Hepatocyte (in vitro differentiated cells): ENCODE measurements at regions not wholly inside any gene's neighbourhood (a gene's known extent, or its start where the extent isn't known, plus 50 kb on each side); places are given as distances from the start of the nearest gene placed in this dataset.

Experiments
- DNase-seq: peaks from one replicate; pipeline ENCODE4 v3.0.0-alpha.2; 2016; ENCODE audit warnings: low spot score
- H2AFZ ChIP-seq: fragments of 200-600 bp; sonication (generic); 2 replicates; pipeline ENCODE4 v1.6.0; 2016; ENCODE audit warnings: antibody characterized with exemption, mild to moderate bottlenecking
- H3K27ac ChIP-seq: fragments of 200-600 bp; sonication (generic); 2 replicates; pipeline ENCODE4 v1.5.1; 2016; ENCODE audit warnings: mild to moderate bottlenecking
- H3K27me3 ChIP-seq: fragments of 200-600 bp; sonication (generic); 2 replicates; pipeline ENCODE4 v1.6.1; 2016
- H3K36me3 ChIP-seq: fragments of 200-600 bp; sonication (generic); replicated peaks from 2 replicates; pipeline ENCODE4 v1.5.1; 2016; ENCODE audit warnings: low read depth; ENCODE audit not compliant: insufficient read depth
- H3K4me1 ChIP-seq: fragments of 200-600 bp; sonication (generic); 2 replicates; pipeline ENCODE4 v1.5.1; 2016; ENCODE audit warnings: mild to moderate bottlenecking, moderate library complexity; ENCODE audit not compliant: insufficient read depth
- H3K4me2 ChIP-seq: fragments of 200-600 bp; sonication (generic); 2 replicates; pipeline ENCODE4 v1.6.0; 2016
- H3K4me3 ChIP-seq: fragments of 200-600 bp; sonication (generic); 2 replicates; pipeline ENCODE4 v1.5.1; 2016; ENCODE audit warnings: mild to moderate bottlenecking
- H3K79me2 ChIP-seq: fragments of 200-600 bp; sonication (generic); 2 replicates; pipeline ENCODE4 v1.6.0; 2017; ENCODE audit warnings: mild to moderate bottlenecking
- H3K9me2 ChIP-seq: fragments of 200-600 bp; sonication (generic); replicated peaks from 2 replicates; pipeline ENCODE4 v1.6.0; 2017; ENCODE audit warnings: mild to moderate bottlenecking; ENCODE audit not compliant: insufficient read depth
- H3K9me3 ChIP-seq: fragments of 200-600 bp; sonication (generic); 2 replicates; pipeline ENCODE4 v1.5.1; 2016; ENCODE audit warnings: low read depth, mild to moderate bottlenecking
- H4K20me1 ChIP-seq: fragments of 200-600 bp; sonication (generic); 2 replicates; pipeline ENCODE4 v1.6.0; 2016; ENCODE audit warnings: mild to moderate bottlenecking; ENCODE audit not compliant: insufficient read depth, poor library complexity, severe bottlenecking
- CTCF ChIP-seq: fragments of 200-600 bp; sonication (generic); IDR thresholded peaks from 2 replicates; pipeline ENCODE4 v1.5.1; 2016; ENCODE audit warnings: antibody characterized with exemption, mild to moderate bottlenecking; ENCODE audit not compliant: poor library complexity
- EZH2 ChIP-seq: fragments of 200-600 bp; sonication (generic); IDR thresholded peaks from 2 replicates; pipeline ENCODE4 v1.6.1; 2016; ENCODE audit warnings: antibody characterized with exemption, mild to moderate bottlenecking, borderline replicate concordance
- EZH2phosphoT487 ChIP-seq: fragments of 200-600 bp; sonication (generic); IDR thresholded peaks from one replicate; pipeline ENCODE4 v1.6.1; 2018; ENCODE audit warnings: antibody characterized with exemption, mild to moderate bottlenecking, low read depth, moderate library complexity; ENCODE audit not compliant: unreplicated experiment, severe bottlenecking
- WGBS: methylation state at CpG from one replicate; pipeline ENCODE4 v1.1.6; 2016; ENCODE audit warnings: low lambda C conversion rate; ENCODE audit errors: missing lambda C conversion rate; 5-methylcytosine and 5-hydroxymethylcytosine counted together

DNA sequence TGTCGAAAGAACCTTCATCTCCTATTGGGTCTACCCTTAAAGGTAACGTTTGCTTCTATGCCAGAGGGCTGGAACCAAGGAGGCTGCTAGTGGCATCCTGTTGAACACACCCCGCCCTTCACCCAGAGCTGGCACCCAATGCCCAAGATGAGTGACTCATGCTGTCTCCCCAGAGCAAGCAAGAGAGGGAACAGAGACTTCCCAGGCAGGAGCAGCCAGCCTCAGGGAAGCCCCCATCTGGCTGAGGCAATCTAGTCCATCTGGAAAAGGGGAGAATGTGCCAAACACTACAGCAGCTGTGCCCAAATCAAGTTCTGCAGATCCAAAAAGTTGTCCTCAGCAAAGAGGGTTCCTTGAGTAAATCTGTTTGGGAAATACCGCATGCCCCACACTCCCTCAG, 91.9 kb upstream of the TP53I11 start:
- no peak overlapping the region for H3K4me3 ChIP-seq
- no peaks in the 10 kb centered on the region for H4K20me1 ChIP-seq
- H3K27ac ChIP-seq = no peak overlapping the region
- H3K79me2 ChIP-seq = no peaks in the 10 kb centered on the region
- H3K4me2 ChIP-seq = no peak overlapping the region
- TF ChIP-seq CTCF (no peak), EZH2 (no peak), EZH2phosphoT487 (no peak)
- no peaks in the 10 kb centered on the region for H3K9me3 ChIP-seq
- no peak overlapping the region for H2AFZ ChIP-seq
- DNase-seq = no peak
- no peaks in the 10 kb centered on the region for H3K36me3 ChIP-seq
- 60% methylated on average over 4 of the region's 4 CpGs for WGBS
- no peaks in the 10 kb centered on the region for H3K27me3 ChIP-seq
- no peaks in the 10 kb centered on the region for H3K9me2 ChIP-seq
- no peaks in the 10 kb centered on the region for H3K4me1 ChIP-seq

DNA sequence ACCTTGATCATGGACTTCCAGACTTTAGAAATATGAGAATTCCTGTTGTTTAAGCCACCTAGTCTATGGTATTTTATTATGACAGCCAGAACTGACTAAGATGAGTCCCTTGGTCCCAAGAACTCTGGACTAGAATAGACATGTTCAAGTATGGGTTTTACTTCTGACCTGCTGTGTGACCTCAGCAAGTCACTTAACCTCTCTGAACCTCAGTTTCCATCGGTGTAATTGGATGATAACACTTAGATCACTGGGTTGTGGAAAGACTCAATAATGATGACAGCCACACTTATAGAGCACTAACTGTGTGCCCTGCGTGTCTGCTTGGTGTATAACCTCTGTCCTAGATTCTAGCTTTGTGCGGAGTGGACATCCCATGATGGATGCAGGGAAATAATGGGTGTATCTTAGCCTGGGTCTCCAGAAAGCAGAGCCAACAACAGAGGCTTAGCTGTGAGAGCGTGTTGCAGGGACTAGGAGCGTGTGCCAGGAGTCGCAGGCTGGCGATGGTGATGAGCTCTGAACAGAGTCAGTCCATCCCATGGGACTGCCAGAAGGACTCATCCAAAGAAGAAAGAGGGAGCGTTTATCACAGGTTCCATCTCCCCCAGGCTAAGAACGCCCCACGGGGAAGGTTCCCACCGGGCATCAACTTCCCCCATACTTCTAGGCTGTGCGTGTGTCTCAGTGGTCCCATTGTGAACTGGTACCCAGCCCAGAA, 93.2 kb upstream of the TP53I11 start:
- Histone ChIP-seq H3K9me3 (no peaks in the 10 kb centered on the region), H3K27me3 (no peaks in the 10 kb centered on the region), H2AFZ (no peak overlapping the region), H3K79me2 (no peaks in the 10 kb centered on the region), H3K27ac (no peak overlapping the region), H3K36me3 (no peaks in the 10 kb centered on the region), H3K4me2 (no peak overlapping the region), H3K9me2 (no peaks in the 10 kb centered on the region), H4K20me1 (no peaks in the 10 kb centered on the region), H3K4me1 (no peaks in the 10 kb centered on the region), H3K4me3 (no peak overlapping the region)
- TF ChIP-seq CTCF = no peak
- TF ChIP-seq EZH2phosphoT487 = no peak
- no peak for TF ChIP-seq EZH2
- DNase-seq = no peak
- WGBS = 91% methylated on average over 12 of the region's 12 CpGs

GRCh38 chr11:45045683-45046471, 95.2 kb upstream of the TP53I11 start:
- H2AFZ ChIP-seq = no peak overlapping the region
- TF ChIP-seq EZH2 (no peak), CTCF (no peak)
- no peaks in the 10 kb centered on the region for H4K20me1 ChIP-seq
- peak overlapping the region; percentile 19 for H3K27ac ChIP-seq
- H3K27me3 ChIP-seq = no peaks in the 10 kb centered on the region
- WGBS = 65% methylated on average over 19 of the region's 19 CpGs
- H3K9me2 ChIP-seq = no peaks in the 10 kb centered on the region
- peak; percentile 36 for DNase-seq
- H3K9me3 ChIP-seq = no peaks in the 10 kb centered on the region
- H3K4me1 ChIP-seq = no peaks in the 10 kb centered on the region
- no peaks in the 10 kb centered on the region for H3K36me3 ChIP-seq
- H3K4me3 ChIP-seq = no peak overlapping the region
- no peak overlapping the region for H3K4me2 ChIP-seq
- no peaks in the 10 kb centered on the region for H3K79me2 ChIP-seq
